CD4-positive, alpha-beta T cell (primary cell): ENCODE measurements at regions not wholly inside any gene's neighbourhood (a gene's known extent, or its start where the extent isn't known, plus 50 kb on each side); places are given as distances from the start of the nearest gene placed in this dataset.

Source experiments
- ATAC-seq: fragments of 200-7000 bp; cut with Tn5 transposase; one replicate; pipeline ENCODE4 v1.10.0; 2022; ENCODE audit warnings: mild to moderate bottlenecking; ENCODE audit not compliant: poor library complexity
- CTCF ChIA-PET: fragments of 350-600 bp; sonication (Branson Sonifier 250); formaldehyde crosslinking; loops from one replicate; lab custom pipeline; 2021; ENCODE audit warnings: antibody characterized with exemption, inconsistent platforms; lab: Charles Lee
- POLR2A ChIA-PET: fragments of 350-600 bp; sonication (Branson Sonifier 250); formaldehyde crosslinking; loops from one replicate; lab custom pipeline; 2021; ENCODE audit warnings: antibody characterized with exemption, inconsistent platforms; lab: Charles Lee
- DNase-seq, 14 experiments: peaks; one replicate each; pipeline ENCODE4 v3.0.0-alpha.2; 2013 to 2020; ENCODE audit warnings: mixed read lengths in 2 of 14
- H3K27ac ChIP-seq, 2 donors: one replicate each; pipeline versions ENCODE4 v1.5.1 to v1.7.0; 2013; ENCODE audit warnings: low read length in 2 of 2, low read depth in 1 of 2, mild to moderate bottlenecking in 1 of 2
- H3K27me3 ChIP-seq, 2 experiments: 1 replicate in 1 of 2; 2 replicates in 1 of 2; pipeline versions ENCODE4 v1.6.1 to v1.7.0; 2013; ENCODE audit warnings: low read length in 2 of 2, control low read depth in 1 of 2, mild to moderate bottlenecking in 1 of 2, moderate library complexity in 1 of 2; ENCODE audit not compliant: insufficient read depth in 2 of 2, control insufficient read depth in 1 of 2
- H3K36me3 ChIP-seq: one replicate; pipeline ENCODE4 v1.6.1; 2013; ENCODE audit warnings: low read length, control low read depth; ENCODE audit not compliant: insufficient read depth
- H3K4me1 ChIP-seq: one replicate; pipeline ENCODE4 v1.6.1; 2013; ENCODE audit warnings: low read length, control low read depth; ENCODE audit not compliant: insufficient read depth
- H3K4me3 ChIP-seq: one replicate; pipeline ENCODE4 v1.5.1; 2013; ENCODE audit warnings: mild to moderate bottlenecking, low read length, moderate library complexity
- H3K9me3 ChIP-seq, 2 experiments: 1 replicate in 1 of 2; 2 replicates in 1 of 2; pipeline versions ENCODE4 v1.6.1 to v1.7.0; 2013; ENCODE audit warnings: low read length in 2 of 2, mild to moderate bottlenecking in 2 of 2, control low read depth in 1 of 2, moderate library complexity in 1 of 2; ENCODE audit not compliant: control insufficient read depth in 1 of 2, insufficient read depth in 1 of 2
- H3K27ac Mint-ChIP-seq: one replicate; pipeline ENCODE4 v1.8.0; 2020; ENCODE audit warnings: mixed read lengths
- H3K27me3 Mint-ChIP-seq: one replicate; pipeline ENCODE4 v1.8.0; 2021; ENCODE audit warnings: mixed read lengths
- H3K36me3 Mint-ChIP-seq: one replicate; pipeline ENCODE4 v1.8.0; 2021; ENCODE audit warnings: low read depth, mixed read lengths
- H3K4me1 Mint-ChIP-seq: one replicate; pipeline ENCODE4 v1.8.0; 2021; ENCODE audit warnings: low read depth, mixed read lengths
- H3K4me3 Mint-ChIP-seq: one replicate; pipeline ENCODE4 v1.8.0; 2020; ENCODE audit warnings: mild to moderate bottlenecking, mixed read lengths
- H3K9me3 Mint-ChIP-seq: one replicate; pipeline ENCODE4 v1.8.0; 2020; ENCODE audit warnings: mixed read lengths
- CTCF ChIP-seq: fragments of 200-600 bp; IDR thresholded peaks from one replicate; pipeline ENCODE4 v1.8.0; 2022; ENCODE audit warnings: antibody characterized with exemption, mild to moderate bottlenecking
- intact Hi-C, 2 experiments: fragments of 100-400 bp; cut with DNase I in 1 of 2; cut with micrococcal nuclease in 1 of 2; formaldehyde crosslinking; loops; one replicate each; pipeline versions ENCODE4 v1.15.1 to v1.9.0; 2023 to 2025; cut with DNase I, micrococcal nuclease

- no peaks in the 10 kb centered on the region for H3K9me3 ChIP-seq
- H3K4me1 Mint-ChIP-seq, result no peaks in the 10 kb centered on the region
- no peaks in the 10 kb centered on the region for H3K36me3 ChIP-seq
- no peaks in the 10 kb centered on the region for H3K36me3 Mint-ChIP-seq
- no peak for TF ChIP-seq CTCF
- DNase-seq (no peak), ATAC-seq (no peak)
- no peak overlapping the region for H3K4me3 Mint-ChIP-seq
- POLR2A ChIA-PET, result no interaction called here
- H3K27ac Mint-ChIP-seq, result no peak overlapping the region
- no peaks in the 10 kb centered on the region for H3K9me3 Mint-ChIP-seq
- intact Hi-C loops, result no loop called here
- peaks cover 0 to 6% of the 10 kb centered on the region in 2 experiments for H3K27me3 ChIP-seq
- H3K4me3 ChIP-seq, result no peak overlapping the region
- H3K27ac ChIP-seq, result no peak overlapping the region
- no peaks in the 10 kb centered on the region for H3K4me1 ChIP-seq
- H3K27me3 Mint-ChIP-seq, result peaks cover 9% of the 10 kb centered on the region
- CTCF ChIA-PET, result no interaction called here
These were observed 223.4 kb upstream of the FOXQ1 start for GRCh38 chr6:1088492-1089001.

- peaks cover 0 to 6% of the 10 kb centered on the region in 2 experiments for H3K27me3 ChIP-seq
- no peak overlapping the region for H3K27ac Mint-ChIP-seq
- CTCF ChIA-PET, result no interaction called here
- POLR2A ChIA-PET, result no interaction called here
- no peaks in the 10 kb centered on the region for H3K4me1 Mint-ChIP-seq
- peaks cover 14% of the 10 kb centered on the region for H3K27me3 Mint-ChIP-seq
- no peaks in the 10 kb centered on the region for H3K9me3 Mint-ChIP-seq
- no peaks in the 10 kb centered on the region for H3K9me3 ChIP-seq
- H3K36me3 Mint-ChIP-seq, result no peaks in the 10 kb centered on the region
- ATAC-seq, result no peak
- H3K27ac ChIP-seq, result no peak overlapping the region
- H3K36me3 ChIP-seq, result no peaks in the 10 kb centered on the region
- no peak overlapping the region for H3K4me3 ChIP-seq
- no peak for TF ChIP-seq CTCF
- intact Hi-C loops, result no loop called here
- H3K4me1 ChIP-seq, result no peaks in the 10 kb centered on the region
- H3K4me3 Mint-ChIP-seq, result no peak overlapping the region
- DNase-seq, result no peak
These were observed 224.6 kb upstream of the FOXQ1 start for GRCh38 chr6:1087154-1087843.

GRCh38 chr6:1086446-1087153, 225.3 kb upstream of the FOXQ1 start:
- Mint-ChIP-seq H3K4me3 (no peak overlapping the region), H3K4me1 (no peaks in the 10 kb centered on the region), H3K27ac (no peak overlapping the region), H3K27me3 (peaks cover 19% of the 10 kb centered on the region), H3K36me3 (no peaks in the 10 kb centered on the region), H3K9me3 (no peaks in the 10 kb centered on the region)
- TF ChIP-seq CTCF, result no peak
- H3K36me3 ChIP-seq, result no peaks in the 10 kb centered on the region
- no peak overlapping the region for H3K4me3 ChIP-seq
- no peaks in the 10 kb centered on the region for H3K4me1 ChIP-seq
- intact Hi-C loops, result no loop called here
- H3K27me3 ChIP-seq, result peaks cover 0 to 6% of the 10 kb centered on the region in 2 experiments
- H3K27ac ChIP-seq, result no peak overlapping the region
- DNase-seq (no peak), ATAC-seq (no peak)
- ChIA-PET CTCF (no interaction called here), POLR2A (no interaction called here)
- no peaks in the 10 kb centered on the region for H3K9me3 ChIP-seq
